PC-9 (cell line): ENCODE measurements at regions not wholly inside any gene's neighbourhood (a gene's known extent, or its start where the extent isn't known, plus 50 kb on each side); places are given as distances from the start of the nearest gene placed in this dataset.

Source experiments
- EZH2 ChIP-seq: fragments of 200-600 bp; sonication (generic); IDR thresholded peaks from 2 replicates; pipeline ENCODE4 v1.8.0; 2017; ENCODE audit warnings: antibody characterized with exemption, low read depth
- TF ChIP-seq, protein P1 (sequence below): fragments of 200-600 bp; sonication (generic); conservative IDR thresholded peaks from 2 replicates; pipeline ENCODE4 v1.6.1; 2017; ENCODE audit warnings: mixed run types, antibody characterized with exemption, mild to moderate bottlenecking, moderate library complexity

DNA sequence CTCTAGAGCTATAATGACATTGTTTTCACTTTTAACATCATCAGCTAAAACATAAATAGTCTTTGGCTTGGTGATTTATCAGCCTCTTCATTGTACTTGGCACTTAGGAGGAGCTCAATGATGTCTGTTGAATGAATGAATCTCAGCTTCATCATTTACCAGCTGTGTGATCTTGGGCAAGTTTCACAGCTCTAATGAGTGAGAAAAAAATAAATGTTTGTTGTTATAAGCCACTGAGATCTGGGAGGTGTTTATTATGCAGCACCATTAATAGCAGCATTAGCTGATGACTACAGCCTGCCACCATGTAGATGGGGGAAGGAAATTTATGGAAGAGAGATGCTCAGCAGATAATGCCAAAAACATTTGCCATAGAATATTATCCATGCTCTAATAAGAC, 63.6 kb upstream of the C1QTNF7 start:
- TF ChIP-seq, protein P1, sequence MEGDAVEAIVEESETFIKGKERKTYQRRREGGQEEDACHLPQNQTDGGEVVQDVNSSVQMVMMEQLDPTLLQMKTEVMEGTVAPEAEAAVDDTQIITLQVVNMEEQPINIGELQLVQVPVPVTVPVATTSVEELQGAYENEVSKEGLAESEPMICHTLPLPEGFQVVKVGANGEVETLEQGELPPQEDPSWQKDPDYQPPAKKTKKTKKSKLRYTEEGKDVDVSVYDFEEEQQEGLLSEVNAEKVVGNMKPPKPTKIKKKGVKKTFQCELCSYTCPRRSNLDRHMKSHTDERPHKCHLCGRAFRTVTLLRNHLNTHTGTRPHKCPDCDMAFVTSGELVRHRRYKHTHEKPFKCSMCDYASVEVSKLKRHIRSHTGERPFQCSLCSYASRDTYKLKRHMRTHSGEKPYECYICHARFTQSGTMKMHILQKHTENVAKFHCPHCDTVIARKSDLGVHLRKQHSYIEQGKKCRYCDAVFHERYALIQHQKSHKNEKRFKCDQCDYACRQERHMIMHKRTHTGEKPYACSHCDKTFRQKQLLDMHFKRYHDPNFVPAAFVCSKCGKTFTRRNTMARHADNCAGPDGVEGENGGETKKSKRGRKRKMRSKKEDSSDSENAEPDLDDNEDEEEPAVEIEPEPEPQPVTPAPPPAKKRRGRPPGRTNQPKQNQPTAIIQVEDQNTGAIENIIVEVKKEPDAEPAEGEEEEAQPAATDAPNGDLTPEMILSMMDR: no peak
- TF ChIP-seq EZH2: no peak
